Immature natural killer cell (primary cell): ENCODE measurements at regions not wholly inside any gene's neighbourhood (a gene's known extent, or its start where the extent isn't known, plus 50 kb on each side); places are given as distances from the start of the nearest gene placed in this dataset.

Source experiments
- DNase-seq, 3 donors: peaks; one replicate each; pipeline ENCODE4 v3.0.0; 2022; ENCODE audit warnings: mixed read lengths in 1 of 3
- H3K27ac Mint-ChIP-seq, 6 donors: one replicate each; pipeline ENCODE4 v1.8.0; 2020; ENCODE audit warnings: mixed read lengths in 6 of 6, mild to moderate bottlenecking in 5 of 6, inconsistent platforms in 4 of 6, moderate library complexity in 3 of 6
- H3K27me3 Mint-ChIP-seq, 3 donors: one replicate each; pipeline ENCODE4 v1.8.0; 2020 to 2021; ENCODE audit warnings: low read depth in 3 of 3, mild to moderate bottlenecking in 3 of 3, mixed read lengths in 3 of 3, moderate library complexity in 3 of 3, inconsistent platforms in 1 of 3
- H3K36me3 Mint-ChIP-seq, 3 donors: one replicate each; pipeline ENCODE4 v1.8.0; 2020; ENCODE audit warnings: mixed read lengths in 3 of 3, inconsistent platforms in 2 of 3, mild to moderate bottlenecking in 2 of 3
- H3K4me1 Mint-ChIP-seq, 2 donors: one replicate each; pipeline ENCODE4 v1.8.0; 2020; ENCODE audit warnings: inconsistent platforms in 2 of 2, mild to moderate bottlenecking in 2 of 2, mixed read lengths in 2 of 2, moderate library complexity in 1 of 2
- H3K4me3 Mint-ChIP-seq, 5 donors: one replicate each; pipeline ENCODE4 v1.8.0; 2020; ENCODE audit warnings: mild to moderate bottlenecking in 5 of 5, mixed read lengths in 5 of 5, inconsistent platforms in 3 of 5, moderate library complexity in 3 of 5
- H3K9me3 Mint-ChIP-seq, 6 donors: one replicate each; pipeline ENCODE4 v1.8.0; 2020; ENCODE audit warnings: mild to moderate bottlenecking in 6 of 6, mixed read lengths in 6 of 6, inconsistent platforms in 4 of 6, moderate library complexity in 3 of 6

- H3K4me1 Mint-ChIP-seq = no peaks in the 10 kb centered on the region
- no peaks in the 10 kb centered on the region for H3K9me3 Mint-ChIP-seq
- no peak for DNase-seq
- H3K4me3 Mint-ChIP-seq = no peak overlapping the region
- H3K36me3 Mint-ChIP-seq = no peaks in the 10 kb centered on the region
- no peak overlapping the region for H3K27ac Mint-ChIP-seq
- H3K27me3 Mint-ChIP-seq = peaks cover 0 to 4% (median 3%) of the 10 kb centered on the region in 3 donors
Measured at GRCh38 chr2:122061831-122062230, 306.4 kb downstream of the TSN start.

- peaks cover 0 to 3% (median 2%) of the 10 kb centered on the region in 3 donors for H3K27me3 Mint-ChIP-seq
- no peak overlapping the region for H3K27ac Mint-ChIP-seq
- no peaks in the 10 kb centered on the region for H3K4me1 Mint-ChIP-seq
- H3K9me3 Mint-ChIP-seq = no peaks in the 10 kb centered on the region
- H3K36me3 Mint-ChIP-seq = no peaks in the 10 kb centered on the region
- no peak for DNase-seq
- no peak overlapping the region for H3K4me3 Mint-ChIP-seq
Measured at GRCh38 chr2:122062506-122062905, 307.1 kb downstream of the TSN start.

GRCh38 chr2:122063716-122064115 is 308.3 kb downstream of the TSN start:
- H3K27ac Mint-ChIP-seq = no peak overlapping the region
- H3K27me3 Mint-ChIP-seq = peaks cover 0 to 2% (median 0%) of the 10 kb centered on the region in 3 donors
- H3K9me3 Mint-ChIP-seq = no peaks in the 10 kb centered on the region
- no peaks in the 10 kb centered on the region for H3K36me3 Mint-ChIP-seq
- no peaks in the 10 kb centered on the region for H3K4me1 Mint-ChIP-seq
- no peak overlapping the region for H3K4me3 Mint-ChIP-seq
- DNase-seq = no peak

GRCh38 chr2:122070241-122070731 is 314.8 kb downstream of the TSN start:
- Mint-ChIP-seq H3K9me3 (no peaks in the 10 kb centered on the region), H3K4me3 (no peak overlapping the region), H3K27ac (no peak overlapping the region)

GRCh38 chr2:122072666-122073065 is 317.2 kb downstream of the TSN start:
- Mint-ChIP-seq H3K27ac (no peak overlapping the region), H3K36me3 (no peaks in the 10 kb centered on the region), H3K4me3 (no peak overlapping the region), H3K9me3 (no peaks in the 10 kb centered on the region), H3K27me3 (peaks cover 0 to 5% (median under 1%) of the 10 kb centered on the region in 3 donors), H3K4me1 (no peaks in the 10 kb centered on the region)
- no peak for DNase-seq

More at GRCh38 chr2:122070241-122070731, 314.8 kb downstream of the TSN start:
- no peak for DNase-seq
- Mint-ChIP-seq H3K27me3 (peaks cover 0 to 5% (median 0%) of the 10 kb centered on the region in 3 donors), H3K36me3 (no peaks in the 10 kb centered on the region), H3K4me1 (no peaks in the 10 kb centered on the region)

- H3K27ac Mint-ChIP-seq = no peak overlapping the region
- H3K27me3 Mint-ChIP-seq = peaks cover 0 to 5% (median 4%) of the 10 kb centered on the region in 3 donors
- no peak overlapping the region for H3K4me3 Mint-ChIP-seq
- no peak for DNase-seq
- H3K36me3 Mint-ChIP-seq = no peaks in the 10 kb centered on the region
- no peaks in the 10 kb centered on the region for H3K9me3 Mint-ChIP-seq
- no peaks in the 10 kb centered on the region for H3K4me1 Mint-ChIP-seq
Measured at GRCh38 chr2:122074201-122074600, 318.8 kb downstream of the TSN start.

GRCh38 chr2:122075381-122075780 is 319.9 kb downstream of the TSN start:
- H3K27ac Mint-ChIP-seq = no peak overlapping the region
- DNase-seq = no peak
- no peak overlapping the region for H3K4me3 Mint-ChIP-seq
- no peaks in the 10 kb centered on the region for H3K36me3 Mint-ChIP-seq
- H3K9me3 Mint-ChIP-seq = no peaks in the 10 kb centered on the region
- H3K27me3 Mint-ChIP-seq = peaks cover 0 to 5% (median 4%) of the 10 kb centered on the region in 3 donors
- no peaks in the 10 kb centered on the region for H3K4me1 Mint-ChIP-seq

GRCh38 chr2:122077114-122077513 is 321.7 kb downstream of the TSN start:
- H3K4me1 Mint-ChIP-seq = no peaks in the 10 kb centered on the region
- peaks cover 0 to 7% (median 6%) of the 10 kb centered on the region in 3 donors for H3K27me3 Mint-ChIP-seq
- no peaks in the 10 kb centered on the region for H3K36me3 Mint-ChIP-seq
- H3K9me3 Mint-ChIP-seq = no peaks in the 10 kb centered on the region
- H3K27ac Mint-ChIP-seq = no peak overlapping the region
- H3K4me3 Mint-ChIP-seq = no peak overlapping the region
- DNase-seq = no peak

- Mint-ChIP-seq H3K27me3 (peaks cover 3 to 9% (median 6%) of the 10 kb centered on the region in 3 donors), H3K4me3 (no peak overlapping the region), H3K27ac (no peak overlapping the region), H3K9me3 (no peaks in the 10 kb centered on the region), H3K36me3 (no peaks in the 10 kb centered on the region), H3K4me1 (no peaks in the 10 kb centered on the region)
- no peak for DNase-seq
Measured at GRCh38 chr2:122077771-122078170, 322.3 kb downstream of the TSN start.

GRCh38 chr2:122078451-122078850 is 323.0 kb downstream of the TSN start:
- no peak overlapping the region for H3K27ac Mint-ChIP-seq
- no peak overlapping the region for H3K4me3 Mint-ChIP-seq
- H3K9me3 Mint-ChIP-seq = no peaks in the 10 kb centered on the region
- no peaks in the 10 kb centered on the region for H3K4me1 Mint-ChIP-seq
- DNase-seq = no peak
- H3K27me3 Mint-ChIP-seq = peaks cover 3 to 6% (median 5%) of the 10 kb centered on the region in 3 donors
- no peaks in the 10 kb centered on the region for H3K36me3 Mint-ChIP-seq

GRCh38 chr2:122079844-122080243 is 324.4 kb downstream of the TSN start:
- no peaks in the 10 kb centered on the region for H3K4me1 Mint-ChIP-seq
- no peak overlapping the region for H3K4me3 Mint-ChIP-seq
- H3K27me3 Mint-ChIP-seq = peaks cover 3 to 6% (median 5%) of the 10 kb centered on the region in 3 donors
- no peaks in the 10 kb centered on the region for H3K36me3 Mint-ChIP-seq
- no peak overlapping the region for H3K27ac Mint-ChIP-seq
- no peak for DNase-seq
- no peaks in the 10 kb centered on the region for H3K9me3 Mint-ChIP-seq

- Mint-ChIP-seq H3K9me3 (no peaks in the 10 kb centered on the region), H3K27me3 (peaks cover 3 to 6% (median 5%) of the 10 kb centered on the region in 3 donors), H3K27ac (no peak overlapping the region), H3K4me3 (no peak overlapping the region), H3K36me3 (no peaks in the 10 kb centered on the region), H3K4me1 (no peaks in the 10 kb centered on the region)
- no peak for DNase-seq
Measured at GRCh38 chr2:122080316-122080715, 324.9 kb downstream of the TSN start.

- H3K9me3 Mint-ChIP-seq = no peaks in the 10 kb centered on the region
- no peak for DNase-seq
- H3K4me3 Mint-ChIP-seq = no peak overlapping the region
- H3K36me3 Mint-ChIP-seq = no peaks in the 10 kb centered on the region
- H3K27me3 Mint-ChIP-seq = peaks cover 3 to 6% (median 5%) of the 10 kb centered on the region in 3 donors
- H3K27ac Mint-ChIP-seq = no peak overlapping the region
- no peaks in the 10 kb centered on the region for H3K4me1 Mint-ChIP-seq
Measured at GRCh38 chr2:122080871-122081270, 325.4 kb downstream of the TSN start.

- Mint-ChIP-seq H3K36me3 (no peaks in the 10 kb centered on the region), H3K27ac (no peak overlapping the region), H3K4me3 (no peak overlapping the region), H3K4me1 (no peaks in the 10 kb centered on the region), H3K9me3 (no peaks in the 10 kb centered on the region), H3K27me3 (peaks cover 3 to 8% (median 5%) of the 10 kb centered on the region in 3 donors)
- no peak for DNase-seq
Measured at GRCh38 chr2:122081751-122082150, 326.3 kb downstream of the TSN start.

GRCh38 chr2:122083256-122084048 is 328.0 kb downstream of the TSN start:
- no peak for DNase-seq
- no peak overlapping the region for H3K4me3 Mint-ChIP-seq
- peaks cover 0 to 2% (median 0%) of the 10 kb centered on the region in 6 donors for H3K9me3 Mint-ChIP-seq
- H3K4me1 Mint-ChIP-seq = no peaks in the 10 kb centered on the region
- peaks cover 4 to 7% (median 5%) of the 10 kb centered on the region in 3 donors for H3K27me3 Mint-ChIP-seq
- no peaks in the 10 kb centered on the region for H3K36me3 Mint-ChIP-seq
- H3K27ac Mint-ChIP-seq = no peak overlapping the region
